CD14-positive monocyte (primary cell): ENCODE measurements at regions not wholly inside any gene's neighbourhood (a gene's known extent, or its start where the extent isn't known, plus 50 kb on each side); places are given as distances from the start of the nearest gene placed in this dataset.

Experiments
- DNase-seq, 3 donors: peaks; one replicate each; pipeline ENCODE4 v3.0.0-alpha.2; 2011 to 2022
- H2AFZ ChIP-seq: 2 replicates; pipeline ENCODE4 v1.6.0; 2012; ENCODE audit warnings: mild to moderate bottlenecking, low read depth, low read length, inconsistent platforms; ENCODE audit not compliant: insufficient read depth, poor library complexity, severe bottlenecking
- H3K27ac ChIP-seq, 2 donors: 1 replicate in 1 of 2; 2 replicates in 1 of 2; pipeline ENCODE4 v1.5.1; 2012 to 2013; ENCODE audit warnings: low read length in 2 of 2, control low read depth in 1 of 2, inconsistent platforms in 1 of 2, low read depth in 1 of 2, mild to moderate bottlenecking in 1 of 2
- H3K27me3 ChIP-seq, 2 donors: one replicate each; pipeline versions ENCODE4 v1.6.0 to v1.6.1; 2011 to 2013; ENCODE audit warnings: low read length in 2 of 2; ENCODE audit not compliant: control insufficient read depth in 2 of 2, insufficient read depth in 2 of 2
- H3K36me3 ChIP-seq, 2 donors: replicated peaks in 1 of 2; 1 replicate in 1 of 2; 2 replicates in 1 of 2; pipeline versions ENCODE4 v1.5.1 to v1.6.1; 2012 to 2013; ENCODE audit warnings: low read length in 2 of 2, control low read depth in 1 of 2, inconsistent platforms in 1 of 2, mild to moderate bottlenecking in 1 of 2; ENCODE audit not compliant: insufficient read depth in 2 of 2, control insufficient read depth in 1 of 2
- H3K4me1 ChIP-seq, 2 donors: 1 replicate in 1 of 2; 2 replicates in 1 of 2; pipeline versions ENCODE4 v1.5.1 to v1.6.1; 2012 to 2013; ENCODE audit warnings: low read length in 2 of 2, control low read depth in 1 of 2, inconsistent platforms in 1 of 2, mild to moderate bottlenecking in 1 of 2, moderate library complexity in 1 of 2; ENCODE audit not compliant: insufficient read depth in 2 of 2, control insufficient read depth in 1 of 2
- H3K4me2 ChIP-seq: replicated peaks from 2 replicates; pipeline ENCODE3; 2012; ENCODE audit warnings: low read length, moderate library complexity, mild to moderate bottlenecking; ENCODE audit not compliant: poor library complexity, severe bottlenecking; ENCODE audit errors: extremely low read depth
- H3K4me3 ChIP-seq, 3 experiments: fragments of 200-600 bp in 1 of 3; sonication (generic) in 1 of 3; replicated peaks in 1 of 3; 1 replicate in 2 of 3; 2 replicates in 1 of 3; pipeline ENCODE4 v1.5.1; 2011 to 2013; ENCODE audit warnings: low read length in 3 of 3, mild to moderate bottlenecking in 3 of 3, control low read depth in 2 of 3, low read depth in 2 of 3, inconsistent platforms in 1 of 3, moderate library complexity in 1 of 3
- H3K79me2 ChIP-seq: 2 replicates; pipeline ENCODE4 v1.6.0; 2012; ENCODE audit warnings: mild to moderate bottlenecking, control low read depth, inconsistent platforms, low read length, moderate library complexity; ENCODE audit not compliant: insufficient read depth
- H3K9ac ChIP-seq: 2 replicates; pipeline ENCODE4 v1.6.0; 2017; ENCODE audit warnings: low read length, mild to moderate bottlenecking; ENCODE audit not compliant: insufficient read depth, poor library complexity, severe bottlenecking
- H3K9me3 ChIP-seq, 2 donors: replicated peaks in 1 of 2; 1 replicate in 1 of 2; 2 replicates in 1 of 2; pipeline versions ENCODE4 v1.5.1 to v1.6.1; 2012 to 2013; ENCODE audit warnings: low read length in 2 of 2, control low read depth in 1 of 2; ENCODE audit not compliant: control insufficient read depth in 1 of 2, insufficient read depth in 1 of 2
- H4K20me1 ChIP-seq: 2 replicates; pipeline ENCODE4 v1.6.0; 2012; ENCODE audit warnings: mild to moderate bottlenecking, low read length, control low read depth, moderate library complexity; ENCODE audit not compliant: insufficient read depth
- H3K27ac Mint-ChIP-seq, 7 donors: one replicate each; pipeline ENCODE4 v1.8.0; 2020; ENCODE audit warnings: mild to moderate bottlenecking in 7 of 7, mixed read lengths in 7 of 7, moderate library complexity in 6 of 7, inconsistent platforms in 2 of 7
- H3K27me3 Mint-ChIP-seq, 3 donors: one replicate each; pipeline ENCODE4 v1.8.0; 2021 to 2022; ENCODE audit warnings: low read depth in 3 of 3, mild to moderate bottlenecking in 3 of 3, mixed read lengths in 3 of 3, moderate library complexity in 3 of 3, inconsistent platforms in 1 of 3
- H3K36me3 Mint-ChIP-seq, 2 donors: one replicate each; pipeline ENCODE4 v1.8.0; 2020; ENCODE audit warnings: mixed read lengths in 2 of 2, inconsistent platforms in 1 of 2, mild to moderate bottlenecking in 1 of 2
- H3K4me1 Mint-ChIP-seq: one replicate; pipeline ENCODE4 v1.8.0; 2020; ENCODE audit warnings: mild to moderate bottlenecking, mixed read lengths
- H3K4me3 Mint-ChIP-seq, 2 donors: one replicate each; pipeline ENCODE4 v1.8.0; 2020; ENCODE audit warnings: mild to moderate bottlenecking in 2 of 2, mixed read lengths in 2 of 2, moderate library complexity in 1 of 2
- H3K9me3 Mint-ChIP-seq, 7 donors: one replicate each; pipeline ENCODE4 v1.8.0; 2020 to 2022; ENCODE audit warnings: mixed read lengths in 7 of 7, mild to moderate bottlenecking in 6 of 7, moderate library complexity in 6 of 7, inconsistent platforms in 2 of 7
- CTCF ChIP-seq: fragments of 200-600 bp; IDR thresholded peaks from one replicate; pipeline ENCODE4 v1.8.0; 2022; ENCODE audit warnings: antibody characterized with exemption, mild to moderate bottlenecking
- WGBS: methylation state at CpG from one replicate; pipeline ENCODE4 v1.1.5; 2013; ENCODE audit warnings: missing lambda C conversion rate; ENCODE audit not compliant: insufficient coverage; 5-methylcytosine and 5-hydroxymethylcytosine counted together
- intact Hi-C, 2 donors: fragments of 100-400 bp; cut with micrococcal nuclease; formaldehyde crosslinking; loops; one replicate each; pipeline versions ENCODE4 v1.15.0 to v1.15.1; 2023

DNA sequence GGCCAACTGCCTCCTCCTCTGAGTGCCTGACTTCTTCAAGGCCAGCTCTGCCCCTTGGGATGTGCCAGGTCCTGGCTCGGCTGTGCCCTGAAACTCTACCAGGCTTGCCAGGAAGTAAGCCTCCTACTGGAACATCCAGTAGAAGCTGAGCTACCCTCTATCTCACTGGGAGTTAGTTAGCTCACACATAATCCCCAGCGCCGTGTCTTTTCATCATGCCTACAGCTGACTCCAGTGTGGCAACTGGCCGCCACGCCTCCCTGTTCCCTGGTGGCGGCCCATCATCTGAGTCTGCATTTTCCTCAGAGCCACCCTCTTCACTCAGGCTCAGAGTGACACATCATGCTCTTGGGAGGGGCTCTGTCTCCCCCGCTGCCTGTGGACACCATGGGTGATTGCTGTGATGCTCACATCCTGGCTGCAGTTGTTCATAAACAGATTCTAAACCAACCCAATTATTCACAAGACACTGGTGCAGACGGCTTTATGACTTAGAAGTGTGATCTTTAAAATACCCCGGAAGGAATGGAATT is 131.9 kb upstream of the IRS2 start:
- no peak overlapping the region for H2AFZ ChIP-seq
- no peak overlapping the region for H3K27ac Mint-ChIP-seq
- H3K4me1 ChIP-seq = no peaks in the 10 kb centered on the region
- TF ChIP-seq CTCF = no peak
- H3K79me2 ChIP-seq = no peaks in the 10 kb centered on the region
- no peaks in the 10 kb centered on the region for H4K20me1 ChIP-seq
- no peaks in the 10 kb centered on the region for H3K27me3 ChIP-seq
- no peaks in the 10 kb centered on the region for H3K9me3 ChIP-seq
- intact Hi-C loops = no loop called here
- no peak overlapping the region for H3K4me3 ChIP-seq
- no peaks in the 10 kb centered on the region for H3K4me1 Mint-ChIP-seq
- H3K27me3 Mint-ChIP-seq = peaks cover 2 to 5% (median 3%) of the 10 kb centered on the region in 3 donors
- peaks cover 0 to 4% (median 0%) of the 10 kb centered on the region in 7 donors for H3K9me3 Mint-ChIP-seq
- no peaks in the 10 kb centered on the region for H3K36me3 ChIP-seq
- no peak overlapping the region for H3K4me2 ChIP-seq
- 92% methylated on average over 7 of the region's 9 CpGs for WGBS
- H3K36me3 Mint-ChIP-seq = no peaks in the 10 kb centered on the region
- H3K9ac ChIP-seq = no peak overlapping the region
- no peak overlapping the region for H3K27ac ChIP-seq
- no peak for DNase-seq
- no peak overlapping the region for H3K4me3 Mint-ChIP-seq

DNA sequence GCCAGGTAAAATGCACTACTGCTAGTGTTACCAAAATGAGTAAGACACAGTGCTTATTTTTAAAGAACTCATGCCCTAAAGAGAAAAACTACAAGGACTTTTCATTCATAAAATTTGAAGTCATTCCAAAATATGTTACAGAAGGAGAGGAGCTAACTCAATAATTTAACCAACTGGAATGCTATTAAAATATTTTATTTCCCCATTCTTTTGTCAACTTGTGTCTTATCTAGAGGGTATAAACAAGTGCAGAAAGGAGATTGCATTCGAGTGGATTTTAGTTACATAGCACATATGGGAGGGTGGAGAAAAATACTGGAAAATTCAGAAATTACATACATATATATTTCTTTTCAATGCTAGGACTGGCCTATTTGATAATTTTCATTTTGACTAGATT is 131.0 kb upstream of the IRS2 start:
- no peak overlapping the region for H3K9ac ChIP-seq
- DNase-seq = no peak
- Mint-ChIP-seq H3K27me3 (peaks cover 2 to 6% (median 3%) of the 10 kb centered on the region in 3 donors), H3K4me3 (no peak overlapping the region), H3K27ac (no peak overlapping the region), H3K4me1 (no peaks in the 10 kb centered on the region), H3K36me3 (no peaks in the 10 kb centered on the region), H3K9me3 (peaks cover 0 to 4% (median 0%) of the 10 kb centered on the region in 7 donors)
- H3K79me2 ChIP-seq = no peaks in the 10 kb centered on the region
- no peak overlapping the region for H3K4me3 ChIP-seq
- no peak for TF ChIP-seq CTCF
- H4K20me1 ChIP-seq = no peaks in the 10 kb centered on the region
- WGBS = no CpG with 5 or more reads among the region's 1 CpG
- no peaks in the 10 kb centered on the region for H3K27me3 ChIP-seq
- H3K36me3 ChIP-seq = no peaks in the 10 kb centered on the region
- no peak overlapping the region for H2AFZ ChIP-seq
- intact Hi-C loops = no loop called here
- no peak overlapping the region for H3K27ac ChIP-seq
- no peak overlapping the region for H3K4me2 ChIP-seq
- H3K9me3 ChIP-seq = no peaks in the 10 kb centered on the region
- no peaks in the 10 kb centered on the region for H3K4me1 ChIP-seq
